ENCODE measurements at regions not wholly inside any gene's neighbourhood (a gene's known extent, or its start where the extent isn't known, plus 50 kb on each side); places are given as distances from the start of the nearest gene placed in this dataset.
"Not testable (repeated sequence)": the region's sequence is repeated elsewhere in the genome, so short reads cannot be mapped to it uniquely, and the experiment has no call there.

DNA sequence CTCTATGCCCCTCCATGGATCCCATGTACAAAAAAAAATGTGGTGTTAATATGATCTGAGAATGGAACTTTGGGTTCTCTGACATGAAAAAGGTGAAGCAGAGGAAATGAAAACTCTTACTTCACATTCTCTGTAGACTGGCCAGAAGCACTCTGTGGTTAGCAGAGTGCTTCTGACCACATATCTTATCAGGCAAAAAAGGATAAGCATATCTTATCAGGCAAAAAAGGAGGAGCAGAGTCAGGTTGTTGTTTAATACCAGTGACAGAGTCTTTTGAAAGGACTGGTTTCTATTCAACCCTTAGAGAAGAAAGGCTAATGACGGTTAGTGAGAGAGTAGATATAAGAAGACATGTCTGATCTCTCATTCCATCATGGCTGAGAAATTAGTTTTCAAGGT, 1404.8 kb downstream of the SLITRK1 start:
- 70 to 80% (median 78%) methylated on average over 1 of the region's 1 CpG for WGBS, 4 donors

GRCh38 chr13:82467626-82468025, 1414.6 kb downstream of the SLITRK1 start:
- TF ChIP-seq POLR2A (IDR thresholded peaks at IDR 0.05) = no peak
- no peak for TF ChIP-seq CTCF (IDR thresholded peaks at IDR 0.05)
- WGBS, 4 donors = 51 to 58% (median 56%) methylated on average over 1 of the region's 1 CpG
- intact Hi-C loops (cut with DNase I) = no loop called here

More for the DNA sequence above, 1404.8 kb downstream of the SLITRK1 start:
- Histone ChIP-seq H3K27me3 (no peaks in the 10 kb centered on the region), H3K4me3 (no peak overlapping the region), H3K27ac (no peak overlapping the region), H3K36me3 (replicated peaks in 1 of 2) (no peaks in the 10 kb centered on the region), H3K9me3 (replicated peaks in 1 of 3) (no peaks in the 10 kb centered on the region), H3K4me1 (replicated peaks in 1 of 2) (no peaks in the 10 kb centered on the region)
- intact Hi-C loops (cut with DNase I) = no loop called here
- DNase-seq = no peak
- TF ChIP-seq POLR2A (IDR thresholded peaks at IDR 0.05) = no peak
- TF ChIP-seq CTCF (IDR thresholded peaks at IDR 0.05) = no peak

DNA sequence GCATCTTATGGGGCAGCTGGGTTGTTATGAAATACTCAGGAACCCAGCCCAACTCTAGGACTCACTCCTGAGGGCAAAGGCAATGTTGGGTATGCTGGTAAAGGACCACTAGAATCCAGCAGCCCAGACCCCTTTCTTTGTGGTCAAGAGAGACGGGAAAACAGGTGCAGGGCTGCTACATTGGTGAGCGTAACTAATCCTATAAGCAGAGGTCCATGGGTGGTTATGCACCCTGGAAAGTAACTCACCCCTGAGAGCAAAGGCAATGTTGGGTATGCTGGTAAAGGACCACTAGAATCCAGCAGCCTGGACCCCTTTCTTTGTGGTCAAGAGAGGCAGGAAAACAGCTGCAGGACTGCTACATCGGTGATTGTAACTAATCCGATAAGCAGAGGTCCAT, 1422.7 kb downstream of the SLITRK1 start:
- 68 to 87% (median 77%) methylated on average over 4 of the region's 4 CpGs for WGBS, 4 donors
- intact Hi-C loops (cut with DNase I) = not testable (repeated sequence)

More at GRCh38 chr13:82467626-82468025, 1414.6 kb downstream of the SLITRK1 start:
- no peaks in the 10 kb centered on the region for H3K9me3 ChIP-seq (replicated peaks in 1 of 3)
- no peak overlapping the region for H3K4me3 ChIP-seq
- H3K36me3 ChIP-seq (replicated peaks in 1 of 2) = no peaks in the 10 kb centered on the region
- no peaks in the 10 kb centered on the region for H3K4me1 ChIP-seq (replicated peaks in 1 of 2)
- no peak for DNase-seq
- H3K27me3 ChIP-seq = no peaks in the 10 kb centered on the region
- no peak overlapping the region for H3K27ac ChIP-seq

DNA sequence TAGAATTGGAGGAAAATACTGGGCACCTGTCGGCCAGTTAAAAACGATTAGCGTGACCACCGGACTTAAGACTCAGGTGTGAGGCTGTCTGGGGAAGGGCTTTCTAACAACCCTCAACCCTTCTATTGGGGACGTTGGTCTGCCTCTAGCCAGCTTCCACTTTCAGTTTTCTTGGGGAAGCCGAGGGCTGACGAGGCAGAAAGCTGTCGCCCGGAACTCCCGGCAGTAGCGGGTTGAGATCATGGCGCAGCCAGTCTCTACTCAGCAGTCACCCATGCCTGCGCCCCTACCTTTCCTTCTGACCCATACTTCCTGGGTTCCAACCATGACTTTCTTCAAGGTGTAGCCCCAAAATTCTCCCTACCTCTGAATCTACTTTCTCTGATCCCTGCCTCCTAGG, 1424.1 kb downstream of the SLITRK1 start:
- 87 to 93% (median 90%) methylated on average over 13 of the region's 13 CpGs for WGBS, 4 donors
- intact Hi-C loops (cut with DNase I) = no loop called here

More for the DNA sequence above, 1422.7 kb downstream of the SLITRK1 start:
- not testable (repeated sequence) for DNase-seq; H3K9me3 ChIP-seq (replicated peaks in 1 of 3); H3K27me3 ChIP-seq; H3K4me1 ChIP-seq (replicated peaks in 1 of 2); H3K27ac ChIP-seq; H3K4me3 ChIP-seq; H3K36me3 ChIP-seq (replicated peaks in 1 of 2)

DNA sequence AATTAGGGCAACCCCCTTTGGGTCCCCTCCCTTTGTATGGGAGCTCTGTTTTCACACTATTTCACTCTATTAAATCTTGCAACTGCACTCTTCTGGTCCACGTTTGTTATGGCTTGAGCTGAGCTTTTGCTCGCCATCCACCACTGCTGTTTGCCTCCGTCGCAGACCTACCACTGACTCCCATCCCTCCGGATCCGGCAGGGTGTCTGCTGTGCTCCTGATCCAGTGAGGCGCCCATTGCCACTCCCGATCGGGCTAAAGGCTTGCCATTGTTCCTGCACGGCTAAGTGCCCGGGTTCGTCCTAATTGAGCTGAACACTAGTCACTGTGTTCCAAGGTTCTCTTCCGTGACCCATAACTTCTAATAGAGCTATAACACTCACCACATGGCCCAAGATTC, 1424.7 kb downstream of the SLITRK1 start:
- H3K9me3 ChIP-seq (replicated peaks in 1 of 3); H3K4me3 ChIP-seq; H3K27me3 ChIP-seq; H3K4me1 ChIP-seq (replicated peaks in 1 of 2); DNase-seq; H3K36me3 ChIP-seq (replicated peaks in 1 of 2); intact Hi-C loops (cut with DNase I); H3K27ac ChIP-seq: not testable (repeated sequence)
- WGBS, 4 donors = 77 to 91% (median 82%) methylated on average over 13 of the region's 13 CpGs

More for the DNA sequence above, 1424.1 kb downstream of the SLITRK1 start:
- no peak for DNase-seq
- no peaks in the 10 kb centered on the region for H3K27me3 ChIP-seq
- H3K4me3 ChIP-seq = no peak overlapping the region
- H3K36me3 ChIP-seq (replicated peaks in 1 of 2) = no peaks in the 10 kb centered on the region
- no peaks in the 10 kb centered on the region for H3K4me1 ChIP-seq (replicated peaks in 1 of 2)
- H3K9me3 ChIP-seq (replicated peaks in 1 of 3) = no peaks in the 10 kb centered on the region
- TF ChIP-seq CTCF (IDR thresholded peaks at IDR 0.05) = no peak
- TF ChIP-seq POLR2A (IDR thresholded peaks at IDR 0.05) = no peak
- H3K27ac ChIP-seq = no peak overlapping the region
